GM19043 (cell line): ENCODE measurements at regions not wholly inside any gene's neighbourhood (a gene's known extent, or its start where the extent isn't known, plus 50 kb on each side); places are given as distances from the start of the nearest gene placed in this dataset.
"Not testable (repeated sequence)": the region's sequence is repeated elsewhere in the genome, so short reads cannot be mapped to it uniquely, and the experiment has no call there.

Experiments
- ATAC-seq: cut with Tn5 transposase; IDR thresholded peaks from one replicate; pipeline ENCODE4 v1.9.1; 2021; ENCODE audit warnings: low read depth; ENCODE audit not compliant: unreplicated experiment

DNA sequence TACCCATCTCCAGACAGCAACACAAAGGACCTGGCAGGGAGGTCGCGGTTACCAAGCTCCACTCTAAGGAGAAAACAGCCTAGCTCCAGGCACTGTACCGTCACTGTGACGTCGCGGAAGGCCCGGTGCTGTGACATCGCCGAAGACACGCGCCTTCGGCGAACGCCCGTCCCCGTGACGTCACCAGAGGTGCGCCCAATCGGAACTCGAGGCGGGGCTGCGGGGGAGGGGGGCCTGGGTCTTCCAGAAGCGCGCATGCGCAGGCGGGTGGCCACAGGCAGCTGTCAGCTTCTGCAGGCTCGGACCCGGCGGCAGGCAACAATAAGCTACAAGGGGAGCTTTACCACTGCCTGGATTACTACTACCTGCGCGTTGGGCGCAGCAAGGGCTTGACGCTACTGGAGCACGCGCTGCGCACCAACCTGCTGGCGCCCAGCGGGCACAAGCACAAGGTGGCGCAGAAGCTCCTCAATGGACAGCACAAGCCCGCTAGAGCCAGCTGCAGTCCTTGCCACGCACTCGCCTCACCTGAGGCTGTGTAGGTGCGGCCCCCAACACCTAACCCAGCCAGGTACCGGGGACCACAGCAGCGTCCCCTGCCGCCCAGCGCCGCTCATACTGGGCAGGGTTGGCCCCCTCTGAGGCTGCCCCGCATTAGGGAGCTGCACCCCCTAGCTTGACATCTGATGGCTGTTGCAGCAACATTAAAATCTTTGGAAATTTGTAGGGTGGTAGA lies 208.4 kb downstream of the TPST1 start:
- ATAC-seq: peak; percentile 62

DNA sequence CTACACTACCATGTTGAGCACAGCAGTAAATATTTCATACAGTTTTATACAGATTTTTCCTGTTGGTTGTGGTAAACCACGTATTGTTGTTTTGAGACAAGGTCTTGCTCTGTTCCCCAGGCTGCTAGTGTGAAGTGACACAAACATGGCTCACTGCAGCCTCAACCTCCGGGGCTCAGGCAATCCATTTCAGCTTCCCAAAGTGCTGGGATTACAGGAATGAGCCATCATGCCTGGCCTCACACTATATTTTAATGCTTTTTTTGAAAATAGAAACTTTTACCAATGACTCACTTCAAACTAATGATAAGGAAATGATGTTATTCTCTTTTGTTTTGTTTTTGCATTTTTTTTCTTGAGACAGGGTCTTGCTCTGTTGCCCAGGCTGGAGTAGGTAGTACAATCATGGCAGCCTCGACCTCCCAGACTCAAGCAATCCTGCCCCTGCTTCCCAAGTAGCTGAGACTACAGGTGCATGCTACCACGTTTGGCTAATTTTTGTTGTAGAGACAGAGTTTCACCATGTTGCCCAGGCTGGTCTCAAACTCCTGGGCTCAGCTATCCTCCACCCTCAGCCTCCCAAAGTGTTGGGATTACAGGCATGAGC lies 210.6 kb downstream of the TPST1 start:
- no peak for ATAC-seq

DNA sequence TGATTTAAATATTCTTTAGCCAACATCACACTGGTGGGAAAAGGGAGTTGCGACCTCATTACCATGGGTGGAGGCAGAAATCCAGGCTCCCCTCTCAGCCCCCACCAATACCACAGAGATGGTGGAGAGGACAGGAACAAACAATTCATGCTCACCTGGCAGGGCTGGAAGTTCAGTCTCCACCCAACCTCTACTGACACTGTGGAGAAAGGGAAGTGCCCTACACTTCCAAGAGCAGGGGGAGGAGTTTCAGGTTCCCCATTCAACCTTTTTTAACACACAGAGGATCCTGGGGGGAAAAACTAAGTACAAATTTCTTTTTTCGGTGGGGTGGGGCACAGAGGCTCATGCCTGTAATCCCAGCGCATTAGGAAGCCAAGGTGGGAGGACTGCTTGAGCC lies 210.1 kb upstream of the KCTD7 start:
- no peak for ATAC-seq

DNA sequence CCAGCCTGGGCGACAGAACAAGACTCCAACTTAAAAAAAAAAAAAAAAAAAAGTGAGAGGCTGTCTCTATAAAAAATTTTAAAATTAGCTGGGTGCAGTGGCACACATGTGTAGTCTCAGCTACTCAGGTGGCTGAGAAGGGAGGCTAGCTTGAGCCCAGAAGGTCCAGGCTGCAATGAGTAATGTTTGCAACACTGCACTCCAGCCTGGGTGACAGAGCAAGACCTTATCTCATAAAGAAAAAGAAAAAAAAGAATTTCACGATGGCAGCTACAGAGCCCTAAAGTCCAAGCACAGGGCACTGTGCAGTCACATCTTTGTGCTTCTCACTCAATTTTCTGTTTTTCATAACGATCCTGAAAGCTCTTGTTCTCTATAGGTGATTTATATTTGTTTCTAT lies 209.5 kb upstream of the KCTD7 start:
- no peak for ATAC-seq

DNA sequence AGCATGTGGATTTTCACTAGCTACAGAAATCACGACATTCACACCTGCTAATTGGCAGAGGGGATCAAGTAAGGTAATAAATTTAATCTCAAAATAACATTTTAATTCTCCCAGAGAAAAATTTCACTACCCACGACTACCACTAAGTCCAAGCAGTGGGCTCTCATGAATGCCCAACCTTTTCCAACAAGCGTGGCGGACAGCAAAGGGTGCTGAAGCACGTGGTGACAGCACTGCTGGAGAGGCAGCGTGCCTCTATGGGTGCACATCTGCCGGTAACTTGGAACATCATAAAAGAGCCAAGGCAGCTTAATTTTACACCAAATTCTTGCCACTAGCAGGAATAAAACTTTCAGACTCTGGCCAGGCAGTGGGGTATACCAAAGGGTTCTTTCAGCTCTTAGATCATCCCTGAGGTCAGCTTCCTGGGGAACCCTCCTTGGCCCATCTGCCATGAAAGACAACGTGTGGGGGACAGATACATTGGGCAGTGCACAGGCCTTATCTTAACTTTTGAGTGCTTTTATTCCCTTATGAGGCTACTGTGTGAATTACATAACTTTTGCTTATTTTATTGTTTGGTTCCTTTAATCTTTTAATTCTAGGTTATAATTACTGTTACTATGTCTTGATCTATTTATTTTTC lies 206.7 kb upstream of the KCTD7 start:
- no peak for ATAC-seq

DNA sequence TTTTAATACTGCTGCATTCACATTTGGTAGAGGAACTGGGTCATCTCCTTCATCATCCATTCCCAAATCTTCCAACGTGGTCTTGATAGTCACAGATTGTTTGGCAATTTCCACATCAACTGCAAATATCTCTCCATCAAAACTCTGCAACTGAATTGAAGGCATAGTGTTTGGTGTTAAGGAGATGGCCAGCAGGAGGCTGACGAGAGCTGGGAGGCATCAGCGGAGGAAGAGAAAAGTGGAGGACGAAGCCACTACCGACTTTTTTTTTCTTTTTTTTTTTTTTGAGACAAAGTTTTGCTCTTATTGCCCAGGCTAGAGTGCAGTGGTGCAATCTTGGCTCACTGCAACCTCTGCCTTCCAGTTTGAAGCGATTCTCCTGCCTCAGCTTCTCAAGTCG lies 205.0 kb upstream of the KCTD7 start:
- ATAC-seq: no peak

DNA sequence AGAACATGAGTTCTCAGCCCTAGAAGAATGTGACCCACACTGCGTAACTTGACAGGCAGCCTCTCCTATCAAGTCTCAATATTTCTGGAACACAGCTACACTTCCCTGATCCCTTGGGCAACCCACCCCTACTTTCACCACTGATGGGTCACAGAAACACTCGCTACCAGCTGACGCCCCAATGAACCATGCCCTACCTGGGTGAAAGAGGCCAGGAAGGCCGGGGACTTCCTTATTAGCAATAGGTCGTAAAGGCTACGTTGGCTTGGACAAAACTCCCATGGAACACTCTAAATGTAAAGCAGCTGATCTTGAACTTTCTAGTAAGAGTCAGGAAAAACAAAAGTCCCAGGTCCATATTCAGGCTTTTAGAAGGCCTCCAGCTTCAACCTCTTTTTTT lies 202.3 kb upstream of the KCTD7 start:
- ATAC-seq: no peak

DNA sequence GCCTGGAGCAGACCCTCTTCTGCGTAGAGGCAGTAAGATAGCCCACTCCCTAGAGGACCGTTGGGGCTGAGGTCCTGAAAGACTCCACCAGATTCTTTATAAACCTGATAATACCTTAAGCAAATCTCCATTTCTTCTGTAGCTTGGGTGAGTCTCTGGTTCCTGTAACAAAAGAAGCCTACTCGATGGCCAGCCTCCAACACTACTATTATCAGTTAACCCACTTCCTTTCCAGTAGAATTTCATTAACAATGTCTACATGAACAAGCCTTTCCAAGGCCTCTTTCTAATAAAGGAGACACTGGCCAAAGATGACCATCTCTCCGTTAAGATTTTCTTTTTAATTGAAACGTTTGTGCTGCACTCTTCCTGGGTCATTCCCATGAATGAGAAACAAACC lies 201.7 kb upstream of the KCTD7 start:
- ATAC-seq: no peak

DNA sequence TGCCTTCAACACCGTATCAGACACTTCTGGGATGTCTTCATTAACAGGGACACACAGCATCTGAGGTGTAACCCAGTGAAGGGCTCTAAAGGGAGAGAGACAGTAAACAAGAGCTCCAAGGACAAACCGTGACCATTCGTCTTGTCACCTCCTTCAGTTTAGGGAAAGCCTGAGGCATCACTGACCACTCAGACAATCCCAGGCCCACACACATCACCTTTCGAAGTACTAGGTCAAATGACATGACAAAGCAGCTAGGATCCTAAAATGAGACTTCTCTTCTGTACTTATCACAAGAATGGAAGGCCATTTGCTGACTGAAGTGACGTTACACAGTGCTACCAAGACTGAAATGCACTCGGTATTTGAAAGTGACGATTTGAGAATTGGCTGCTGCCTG lies 200.7 kb upstream of the KCTD7 start:
- no peak for ATAC-seq

DNA sequence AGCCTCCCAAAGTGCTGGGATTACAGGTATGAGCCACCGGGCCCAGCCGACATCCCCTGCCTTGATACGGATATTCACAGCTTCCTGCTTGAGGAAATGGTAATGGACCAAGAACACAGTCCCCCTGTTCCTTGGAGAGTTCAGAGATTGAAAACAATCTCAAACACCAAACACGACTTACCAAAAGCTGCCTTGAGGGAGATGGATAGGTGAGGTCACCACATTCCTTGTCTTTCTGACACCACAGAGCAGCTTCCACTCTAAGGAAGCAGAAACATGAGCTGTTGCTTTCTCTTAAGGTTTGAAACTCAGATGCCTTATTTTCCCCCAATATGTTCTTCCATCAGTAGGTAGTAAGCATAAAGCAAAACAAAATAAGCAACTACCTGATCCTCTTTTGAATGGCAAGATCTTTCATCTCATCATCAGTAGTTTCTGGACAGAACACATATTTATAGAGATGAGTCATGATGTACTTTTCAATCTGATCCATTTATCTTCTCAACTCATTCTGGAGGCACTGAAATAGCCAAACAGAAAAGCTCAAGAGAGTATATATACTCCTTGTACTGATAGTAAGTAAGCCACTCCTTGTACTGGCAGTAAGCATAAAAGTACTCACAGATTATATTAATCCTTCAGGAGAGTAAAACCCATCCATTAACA lies 199.1 kb upstream of the KCTD7 start:
- ATAC-seq: no peak

DNA sequence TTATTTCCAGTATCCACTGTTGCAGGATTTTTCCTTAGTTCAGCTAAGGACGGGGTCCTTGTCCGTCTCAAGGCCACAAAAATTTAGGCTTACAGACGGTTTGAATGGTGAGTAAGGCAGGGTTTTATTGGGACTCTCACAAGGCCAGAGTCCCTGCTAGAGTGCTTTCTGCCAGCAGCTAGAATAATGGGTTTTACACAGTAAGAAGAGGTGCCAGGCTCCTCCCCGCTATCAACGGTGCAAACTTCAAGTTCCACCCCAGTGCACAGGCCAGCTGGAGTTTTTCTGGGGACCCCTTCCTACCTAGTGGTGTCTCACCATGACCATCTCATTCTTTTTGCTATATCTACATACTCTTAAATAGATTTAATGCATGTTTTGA lies 198.5 kb upstream of the KCTD7 start:
- ATAC-seq: no peak

DNA sequence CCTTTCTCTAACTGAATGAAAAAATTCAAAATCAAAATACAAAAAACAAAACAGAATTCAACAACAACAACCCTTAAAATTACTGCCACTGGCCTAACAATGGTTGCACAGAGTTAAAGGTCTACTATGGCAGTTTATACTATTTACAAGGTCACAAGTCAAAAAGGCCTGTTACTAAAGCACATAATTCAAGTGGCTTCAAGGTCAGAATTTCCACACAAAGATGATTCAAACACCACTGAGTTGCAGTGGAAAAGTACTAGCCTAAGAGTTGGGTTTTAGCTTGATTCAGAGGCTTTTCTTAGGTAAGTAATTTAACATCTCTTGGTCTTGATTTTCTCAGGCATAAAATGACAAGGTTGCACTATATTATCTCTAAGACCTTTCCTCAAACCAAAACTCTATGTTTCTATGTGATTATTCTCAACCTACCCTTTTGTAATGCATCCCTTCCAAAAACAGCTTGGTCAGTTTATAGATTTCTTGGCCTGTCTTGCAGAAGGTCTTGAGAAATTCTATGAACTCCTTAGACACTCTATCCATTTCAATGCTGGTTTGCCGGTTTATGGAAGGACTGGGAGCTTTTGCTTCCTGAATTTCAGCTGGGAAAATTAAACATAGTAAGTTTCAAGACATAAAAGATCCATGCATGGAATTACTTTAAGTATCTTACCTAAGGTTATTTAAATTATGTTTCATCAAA lies 189.8 kb upstream of the KCTD7 start:
- not testable (repeated sequence) for ATAC-seq

DNA sequence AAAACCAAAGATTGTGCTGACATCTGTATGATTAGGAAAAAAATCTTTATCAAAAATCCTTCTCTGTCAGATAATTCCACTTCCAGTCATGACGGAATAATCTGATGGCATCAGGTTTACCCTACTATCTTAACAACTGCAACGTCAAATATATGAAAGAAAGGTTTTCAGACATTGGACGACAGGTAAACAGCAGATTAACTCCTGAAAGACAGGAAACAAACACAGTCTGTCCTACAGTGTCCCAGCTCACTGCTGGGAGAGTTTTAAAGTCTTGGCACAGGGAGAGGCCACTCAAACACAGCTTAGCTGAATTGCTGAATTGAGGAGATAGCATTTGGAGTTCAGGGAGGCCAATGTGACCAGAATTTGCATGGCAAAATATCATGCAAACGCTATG lies 186.3 kb upstream of the KCTD7 start:
- ATAC-seq: no peak

DNA sequence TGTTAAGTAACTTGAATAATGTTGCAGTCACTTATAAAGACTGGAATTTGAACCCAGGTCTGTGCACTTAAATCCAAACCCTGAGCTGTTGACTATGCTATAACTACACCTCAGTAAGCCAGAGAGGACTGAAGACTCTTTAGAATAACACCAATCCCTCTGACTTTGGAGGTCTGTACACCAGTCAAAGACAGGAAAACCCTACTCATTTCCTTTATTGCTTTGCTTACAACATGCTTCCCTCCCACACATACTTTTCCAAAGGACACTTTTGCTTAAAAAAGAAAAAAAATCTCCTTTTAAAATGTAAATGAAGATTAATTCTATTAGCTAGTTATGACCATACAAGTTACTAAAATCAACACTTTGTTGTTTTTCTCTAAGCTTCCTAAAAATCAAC lies 184.7 kb upstream of the KCTD7 start:
- ATAC-seq: no peak

DNA sequence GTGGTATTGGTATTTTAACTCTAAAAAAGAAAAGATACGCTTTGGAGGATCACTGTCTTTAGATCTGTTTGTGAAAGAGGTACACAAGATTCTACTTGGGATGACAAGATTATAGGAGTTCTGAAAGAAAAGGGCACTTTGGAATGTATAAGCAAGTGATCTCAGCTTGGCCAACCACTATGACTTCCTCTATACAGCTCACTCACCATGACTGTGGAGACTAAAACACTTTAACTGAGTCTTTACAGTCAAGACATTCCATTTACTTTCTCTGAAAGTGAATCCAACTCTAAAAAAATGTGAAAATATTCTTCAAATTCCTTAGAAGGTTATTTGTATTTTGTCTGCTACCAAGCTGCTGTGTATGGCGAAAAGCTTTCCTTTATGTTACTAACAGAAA lies 181.7 kb upstream of the KCTD7 start:
- not testable (repeated sequence) for ATAC-seq

DNA sequence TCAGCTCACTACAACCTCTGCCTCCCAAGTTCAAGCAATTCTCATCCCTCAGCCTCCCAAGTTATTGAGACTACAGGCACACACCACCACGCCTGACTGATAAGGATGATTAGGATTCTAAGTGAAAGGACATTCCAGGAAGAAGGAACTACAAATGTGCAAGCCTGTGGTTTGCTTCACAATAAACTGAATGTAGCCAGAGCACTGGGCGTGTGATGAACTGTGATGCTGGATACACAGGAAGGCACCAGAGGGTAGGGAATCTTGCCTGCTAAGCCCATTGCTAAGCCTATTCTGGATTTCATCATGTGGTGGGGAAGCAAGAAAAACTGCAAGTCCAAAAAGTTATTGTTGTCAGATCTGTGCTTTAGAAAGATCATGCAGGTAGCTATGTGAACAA lies 177.9 kb upstream of the KCTD7 start:
- not testable (repeated sequence) for ATAC-seq

DNA sequence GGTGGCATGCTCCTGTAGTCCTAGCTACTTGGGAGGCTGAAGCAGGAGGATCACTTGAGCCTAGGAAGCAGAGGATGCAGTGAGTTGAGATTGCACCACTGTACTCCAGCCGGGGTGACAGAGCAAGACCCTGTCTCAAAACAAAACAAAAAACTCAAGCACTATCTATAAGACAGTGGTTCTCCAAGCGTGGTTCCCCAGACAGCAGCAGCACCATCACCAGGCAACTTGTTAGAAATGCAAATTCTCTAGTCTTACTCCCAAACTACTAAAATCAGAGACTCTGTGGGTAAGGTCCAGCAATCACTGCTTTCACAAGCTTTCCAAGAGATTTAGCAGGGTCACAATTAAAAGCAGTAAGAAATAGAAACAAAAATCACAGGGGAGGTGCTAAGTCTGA lies 177.0 kb upstream of the KCTD7 start:
- ATAC-seq: peak; percentile 74

DNA sequence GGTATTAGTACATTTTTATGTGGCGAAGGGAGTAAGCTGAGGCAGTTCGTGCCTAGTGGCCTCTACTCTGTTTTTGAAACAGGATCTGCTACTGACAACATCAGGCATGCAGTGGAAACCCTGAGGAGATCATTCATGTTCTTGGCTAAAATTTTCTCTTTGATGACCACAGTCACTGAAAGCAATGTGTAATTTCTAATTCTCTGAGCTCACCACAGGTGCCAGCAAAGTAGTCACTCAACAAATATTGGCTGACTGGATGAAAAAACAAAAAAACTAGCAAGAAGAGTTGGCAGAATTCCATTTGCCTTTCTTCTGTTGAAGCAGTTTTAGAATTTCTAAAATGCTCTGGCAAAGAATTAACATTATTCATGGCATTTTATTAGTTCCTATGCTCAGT lies 176.5 kb upstream of the KCTD7 start:
- no peak for ATAC-seq

DNA sequence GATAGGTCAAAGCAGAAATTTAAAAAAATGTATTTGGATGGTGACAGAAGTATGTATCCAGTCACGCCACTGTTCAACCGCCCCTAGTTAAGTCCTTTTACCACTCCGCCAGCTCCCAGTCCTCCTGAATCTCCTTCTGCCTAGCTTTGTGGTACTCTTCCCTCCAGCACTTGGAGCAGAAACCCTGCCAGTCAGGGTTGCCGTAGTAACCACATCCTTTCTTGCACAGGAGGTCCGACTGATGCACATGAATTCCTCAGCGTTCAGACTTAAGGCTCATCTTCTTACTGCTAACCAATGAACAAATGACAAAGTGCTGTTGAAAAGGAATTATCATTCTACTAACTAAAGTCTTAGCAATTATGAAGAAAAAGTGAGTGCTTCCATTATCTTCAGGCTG lies 175.3 kb upstream of the KCTD7 start:
- ATAC-seq: no peak

DNA sequence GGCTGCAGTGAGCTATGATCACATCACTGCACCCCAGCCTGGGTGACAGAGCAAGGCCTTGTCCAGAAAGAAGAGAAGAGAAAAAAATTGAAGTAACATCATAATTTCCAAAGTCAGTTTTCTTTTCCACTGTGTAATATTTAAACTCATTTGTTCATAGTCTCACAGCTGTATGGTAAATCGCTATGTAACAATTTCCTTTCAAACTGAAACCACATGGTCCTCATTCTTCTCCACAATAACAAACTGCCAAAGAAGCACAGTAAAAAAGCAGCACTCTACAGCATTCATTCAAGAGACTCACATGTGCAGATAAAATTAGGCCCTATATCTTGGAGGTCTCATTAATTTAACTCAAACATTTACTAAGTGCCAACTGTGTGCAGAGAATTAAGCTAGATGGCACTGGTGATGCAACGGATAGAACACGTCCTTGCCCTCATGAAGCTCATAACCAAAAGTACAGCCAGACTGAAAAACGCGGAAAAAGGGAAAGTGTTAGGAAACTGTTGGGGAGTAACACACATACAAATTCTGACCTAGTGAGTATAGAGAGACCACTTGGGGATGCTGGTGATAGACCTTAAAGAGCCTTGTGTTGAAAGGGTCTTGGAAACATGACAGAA lies 174.0 kb upstream of the KCTD7 start:
- no peak for ATAC-seq

DNA sequence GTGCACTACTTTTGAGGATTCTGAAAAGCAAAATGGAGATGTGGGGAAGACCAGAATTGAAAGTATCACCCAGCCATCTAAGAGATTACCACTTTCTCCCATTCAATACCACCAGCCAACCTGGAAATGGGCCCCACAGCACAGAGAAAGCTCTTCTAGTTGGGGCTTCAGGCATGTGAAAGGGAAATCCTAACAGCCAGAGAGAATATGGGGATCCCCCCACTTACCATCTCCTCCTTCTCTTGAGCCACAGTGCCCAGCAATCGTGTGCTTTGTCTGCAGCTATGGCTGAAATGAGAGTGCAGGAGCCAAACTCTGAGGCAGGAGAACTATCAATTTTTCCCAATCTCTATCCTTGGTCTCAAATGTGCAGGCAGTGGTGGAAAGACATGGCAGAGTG lies 173.2 kb upstream of the KCTD7 start:
- not testable (repeated sequence) for ATAC-seq
